ENCODE measurements at regions not wholly inside any gene's neighbourhood (a gene's known extent, or its start where the extent isn't known, plus 50 kb on each side); places are given as distances from the start of the nearest gene placed in this dataset.
"Not testable (repeated sequence)": the region's sequence is repeated elsewhere in the genome, so short reads cannot be mapped to it uniquely, and the experiment has no call there.

DNA sequence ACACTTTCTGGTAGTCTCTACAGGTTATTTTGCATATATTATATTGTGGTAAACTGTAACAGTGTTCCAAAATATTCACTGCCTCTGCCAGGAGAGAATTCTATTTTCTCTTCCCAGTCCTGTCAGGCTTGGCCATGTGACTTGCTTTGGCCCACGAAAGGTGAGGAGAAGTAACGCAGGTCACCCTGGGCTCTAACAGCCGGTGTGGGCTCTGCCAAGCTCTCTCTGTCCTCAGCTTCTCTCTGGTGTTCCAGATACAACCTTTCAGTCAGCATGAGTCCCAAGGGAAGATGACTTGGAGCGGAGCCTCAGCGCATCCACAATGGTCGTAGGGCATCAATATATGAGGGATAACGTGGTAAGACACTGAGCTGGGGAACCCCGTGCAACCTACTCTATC is 113.0 kb upstream of the RREB1 start:
- in situ Hi-C loops (cut with HindIII; ENCODE audit: low sequenced_read_pairs): no loop called here

GRCh38 chr6:6995328-6995727 is 112.4 kb upstream of the RREB1 start:
- in situ Hi-C loops (cut with HindIII; ENCODE audit: low sequenced_read_pairs): no loop called here

- in situ Hi-C loops (cut with HindIII; ENCODE audit: low sequenced_read_pairs): no loop called here
Measured at GRCh38 chr6:6996124-6996523, 111.6 kb upstream of the RREB1 start.

DNA sequence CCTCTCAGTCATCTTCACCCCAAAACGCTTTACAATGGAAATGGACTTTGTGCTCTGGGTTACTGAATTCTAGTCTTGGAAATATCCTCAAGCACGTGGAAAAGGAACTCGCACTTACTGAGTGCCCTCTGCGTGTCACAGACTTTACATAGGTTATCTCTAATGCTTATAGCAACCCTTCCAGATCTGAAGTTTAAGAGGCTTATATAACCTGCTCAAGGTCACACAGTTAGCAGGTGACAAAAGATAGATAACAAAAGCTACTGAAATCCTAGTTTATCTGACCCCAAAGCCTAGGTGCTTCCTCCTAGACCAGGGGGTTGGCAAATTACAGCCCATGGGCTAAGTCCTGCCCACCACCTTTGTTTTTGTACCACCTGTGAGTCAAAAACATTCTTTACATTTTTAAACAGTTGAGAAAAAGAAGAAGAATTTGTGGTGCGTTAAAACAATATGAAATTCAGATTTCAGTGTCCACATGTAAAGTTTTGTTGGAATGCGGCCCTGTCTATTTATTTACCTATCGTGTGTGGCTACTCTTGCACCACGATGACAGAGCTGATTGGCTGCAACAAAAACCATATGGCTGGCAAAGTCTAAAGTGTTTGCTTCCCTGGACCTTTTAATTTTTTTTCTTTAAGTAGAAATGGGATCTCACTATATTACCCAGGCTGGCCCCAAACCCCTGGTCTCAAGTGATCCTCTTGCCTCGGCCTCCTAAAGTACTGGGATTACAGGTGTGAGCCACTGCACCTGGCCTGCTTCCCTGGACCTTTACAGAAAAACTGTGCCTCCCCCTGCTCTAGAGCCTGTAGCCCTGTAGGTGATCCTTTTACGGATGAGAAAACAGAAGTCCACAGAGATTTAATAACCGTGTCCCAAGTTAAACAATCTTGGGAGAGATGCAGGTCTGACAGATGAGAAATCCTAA is 110.2 kb upstream of the RREB1 start:
- in situ Hi-C loops (cut with HindIII; ENCODE audit: low sequenced_read_pairs): no loop called here

- in situ Hi-C loops (cut with HindIII; ENCODE audit: low sequenced_read_pairs): no loop called here
Measured at GRCh38 chr6:6998194-6998569, 109.6 kb upstream of the RREB1 start.

DNA sequence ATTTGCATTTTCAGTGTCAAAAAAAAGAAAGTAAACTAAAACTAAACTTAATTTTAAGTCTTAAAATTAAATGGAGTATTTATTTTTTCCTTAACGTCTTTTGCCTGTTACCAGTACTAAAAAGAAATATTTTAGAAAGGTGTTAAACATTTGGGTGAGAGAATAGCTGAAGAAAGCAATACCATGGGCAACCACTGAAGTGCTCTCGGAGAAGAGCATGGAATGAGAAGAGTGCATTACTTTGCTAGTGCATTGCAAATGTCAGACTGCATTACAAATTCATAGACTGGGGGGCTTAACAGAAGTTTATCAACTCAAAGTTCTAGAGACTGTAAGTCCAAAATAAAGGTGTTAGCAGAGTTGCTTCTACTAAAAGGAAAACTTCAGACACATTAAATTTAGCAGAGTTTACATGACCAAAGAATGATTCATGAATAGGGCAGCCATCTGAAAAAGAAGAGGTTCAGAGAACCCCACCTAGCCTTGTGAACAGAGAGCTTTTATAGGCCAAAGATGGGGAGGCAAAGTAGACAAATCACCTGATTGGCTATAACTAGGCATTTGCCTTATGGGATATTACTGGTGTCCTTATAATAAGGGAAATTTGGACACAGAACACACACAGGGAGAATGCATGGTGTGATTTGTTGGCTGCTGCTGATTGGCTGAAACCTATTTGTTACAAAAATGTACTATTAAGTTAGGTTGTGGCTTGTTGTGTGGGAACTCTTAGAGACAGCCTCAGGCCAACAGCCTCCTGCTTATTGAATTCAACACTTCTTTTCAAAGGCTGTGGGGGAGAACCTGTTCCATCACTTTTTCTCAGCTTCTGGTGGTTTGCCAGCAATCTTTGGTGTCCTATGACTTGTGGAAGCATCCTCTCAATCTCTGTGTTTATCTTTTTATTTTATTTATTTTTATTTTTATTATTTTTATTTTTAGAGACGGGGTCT is 106.7 kb upstream of the RREB1 start:
- in situ Hi-C loops (cut with HindIII; ENCODE audit: low sequenced_read_pairs): no loop called here

DNA sequence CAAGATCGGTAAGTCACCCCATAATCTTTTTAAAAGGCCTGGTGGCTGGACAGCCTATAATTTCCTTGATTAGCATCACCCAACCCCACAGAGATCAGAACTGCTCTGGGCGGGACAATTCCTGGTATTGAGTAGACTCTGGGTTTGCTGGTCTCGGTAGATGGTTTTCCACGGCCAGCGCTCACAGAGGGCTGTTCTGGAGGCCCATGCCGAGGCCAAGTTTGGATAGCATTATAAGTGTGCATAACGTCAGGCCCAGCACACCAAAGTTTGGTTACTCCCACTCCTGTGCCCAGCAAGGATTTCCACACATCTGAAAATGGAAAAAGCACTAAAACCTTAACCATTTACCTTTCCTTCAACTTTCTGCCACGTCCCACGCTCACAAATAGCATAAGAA is 104.7 kb upstream of the RREB1 start:
- in situ Hi-C loops (cut with HindIII; ENCODE audit: low sequenced_read_pairs): no loop called here

DNA sequence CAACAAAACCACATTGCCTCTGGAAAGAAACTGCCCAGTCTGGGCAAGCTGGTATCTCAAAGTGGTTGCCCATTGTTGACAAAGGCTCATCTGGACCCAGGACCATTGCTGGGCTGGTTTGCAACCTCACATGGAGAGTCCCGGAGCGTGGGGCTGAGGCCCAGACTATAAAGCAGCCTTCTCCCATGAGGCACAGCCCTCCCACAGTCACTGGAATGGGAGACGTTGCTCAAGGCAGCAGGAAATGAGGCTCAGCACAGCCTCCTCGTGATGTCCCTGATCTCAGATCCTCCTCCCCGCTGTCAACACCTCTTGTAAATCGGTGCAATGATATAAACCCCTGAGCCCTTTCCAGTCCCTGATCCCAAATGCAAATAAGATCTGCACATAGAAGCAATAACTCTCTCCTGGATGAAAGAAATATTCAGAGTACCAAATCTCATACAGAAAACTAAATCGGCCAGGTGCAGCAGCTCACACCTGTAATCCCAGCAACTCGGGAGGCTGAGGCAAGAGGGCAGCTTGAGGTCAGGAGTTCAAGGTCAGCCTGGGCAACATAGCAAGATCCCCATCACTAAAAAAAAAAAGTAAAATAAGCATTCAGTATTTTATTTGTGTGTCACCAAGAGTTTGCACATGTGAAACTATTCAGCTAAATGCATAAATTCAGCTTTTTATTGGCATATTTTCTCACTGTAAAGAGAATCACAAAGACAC is 103.0 kb upstream of the RREB1 start:
- in situ Hi-C loops (cut with HindIII; ENCODE audit: low sequenced_read_pairs): no loop called here

DNA sequence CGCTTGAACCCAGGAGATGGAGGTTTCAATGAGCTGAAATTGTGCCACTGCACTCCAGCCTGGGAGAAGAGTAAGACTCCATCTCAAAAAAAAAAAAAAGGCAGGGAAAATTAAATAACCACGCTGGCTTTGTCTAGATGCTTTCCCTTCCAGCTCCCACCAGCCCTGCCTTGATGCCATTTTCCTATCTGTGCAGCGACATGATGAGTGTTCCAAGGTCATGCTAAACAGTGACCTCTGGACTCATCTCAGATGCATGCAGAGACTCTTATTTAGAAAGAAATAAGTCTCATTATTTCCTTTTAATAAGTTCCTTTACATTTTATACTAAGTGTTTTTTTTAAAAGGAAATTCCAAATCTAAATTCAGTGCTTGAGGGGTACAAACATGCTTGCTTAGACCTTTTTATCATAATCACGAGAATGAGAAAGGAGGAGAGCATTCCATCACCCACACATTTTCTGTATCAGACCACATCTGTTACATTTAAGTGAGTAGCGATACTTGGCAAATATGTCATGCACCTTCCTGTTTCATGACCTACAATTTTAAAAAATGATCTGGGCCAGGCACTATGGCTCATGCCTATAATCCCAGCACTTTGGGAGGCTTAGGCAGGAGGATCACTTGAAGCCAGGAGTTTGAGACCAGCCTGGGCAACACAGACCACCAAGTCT is 101.1 kb upstream of the RREB1 start:
- in situ Hi-C loops (cut with HindIII; ENCODE audit: low sequenced_read_pairs): no loop called here

DNA sequence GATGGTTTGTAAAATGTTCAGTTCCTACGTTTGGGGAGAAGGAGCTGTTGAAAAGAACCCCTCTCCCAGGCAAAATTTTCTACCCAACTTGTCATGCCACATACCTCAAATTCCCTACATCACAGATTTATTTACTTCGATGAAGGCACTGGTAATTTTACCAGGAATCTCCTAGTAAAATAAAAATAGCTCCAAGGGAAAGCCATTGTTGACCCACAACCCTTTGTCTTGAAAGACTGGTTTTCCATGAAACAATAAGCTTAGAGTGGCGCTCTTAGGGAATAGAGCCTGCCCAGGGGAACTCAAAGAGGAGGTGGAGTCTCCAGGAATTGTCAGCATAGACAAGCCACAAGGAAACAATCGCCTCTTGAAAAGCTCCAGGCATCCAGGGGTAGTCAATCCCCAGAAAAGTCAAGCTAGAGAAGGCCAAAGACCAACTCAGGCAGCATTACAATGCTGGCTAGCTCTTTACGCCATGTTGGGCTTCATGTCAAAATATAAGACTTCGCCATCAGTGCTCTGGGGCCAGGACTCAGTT is 99.2 kb upstream of the RREB1 start:
- in situ Hi-C loops (cut with HindIII; ENCODE audit: low sequenced_read_pairs): no loop called here

- in situ Hi-C loops (cut with HindIII; ENCODE audit: low sequenced_read_pairs): no loop called here
Measured at GRCh38 chr6:7016226-7016625, 91.5 kb upstream of the RREB1 start.

GRCh38 chr6:7021301-7021700 is 86.5 kb upstream of the RREB1 start:
- in situ Hi-C loops (cut with HindIII; ENCODE audit: low sequenced_read_pairs): no loop called here

DNA sequence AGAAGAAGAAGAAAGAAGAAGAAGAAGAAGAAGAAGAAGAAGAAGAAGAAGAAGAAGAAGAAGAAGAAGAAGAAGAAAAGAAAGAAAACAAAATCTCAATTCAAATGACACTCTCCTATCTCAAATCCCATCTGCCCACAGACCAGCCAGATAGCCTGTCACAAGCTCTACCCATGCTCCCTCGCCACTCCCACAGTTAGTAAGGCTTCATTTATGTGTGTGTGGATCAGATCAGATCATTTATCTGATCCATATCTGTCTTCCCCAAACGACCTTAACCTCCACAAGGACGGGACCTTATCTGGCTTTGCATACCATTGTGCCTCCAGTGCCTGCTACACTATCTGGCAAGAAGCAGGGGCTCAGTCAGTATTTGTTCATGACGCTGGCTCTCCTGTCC is 81.9 kb upstream of the RREB1 start:
- in situ Hi-C loops (cut with HindIII; ENCODE audit: low sequenced_read_pairs): no loop called here

DNA sequence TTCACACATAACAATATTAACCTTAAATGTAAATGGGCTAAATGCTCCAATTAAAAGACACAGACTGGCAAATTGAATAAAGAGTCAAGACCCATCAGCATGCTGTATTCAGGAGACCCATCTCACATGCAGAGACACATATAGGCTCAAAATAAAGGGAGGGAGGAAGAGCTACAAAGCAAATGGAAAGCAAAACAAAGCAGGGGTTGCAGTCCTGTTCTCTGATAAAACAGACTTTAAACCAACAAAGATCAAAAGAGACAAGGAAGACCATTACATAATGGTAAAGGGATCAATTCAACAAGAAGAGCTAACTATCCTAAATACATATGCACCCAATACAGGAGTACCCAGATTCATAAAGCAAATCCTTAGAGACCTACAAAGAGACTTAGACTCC is 78.8 kb upstream of the RREB1 start:
- in situ Hi-C loops (cut with HindIII; ENCODE audit: low sequenced_read_pairs): not testable (repeated sequence)

DNA sequence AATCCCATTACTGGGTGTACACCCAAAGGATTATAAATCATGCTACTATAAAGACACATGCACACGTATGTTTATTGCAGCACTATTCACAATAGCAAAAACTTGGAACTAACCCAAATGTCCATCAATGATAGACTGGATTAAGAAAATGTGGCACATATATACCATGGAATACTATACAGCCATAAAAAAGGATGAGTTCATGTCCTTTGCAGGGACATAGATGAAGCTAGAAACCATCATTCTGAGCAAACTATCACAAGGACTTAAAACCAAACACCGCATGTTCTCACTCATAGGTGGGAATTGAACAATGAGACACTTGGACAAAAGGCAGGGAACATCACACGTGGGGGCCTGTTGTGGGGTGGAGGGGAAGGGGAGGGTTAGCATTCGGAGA is 76.8 kb upstream of the RREB1 start:
- in situ Hi-C loops (cut with HindIII; ENCODE audit: low sequenced_read_pairs): not testable (repeated sequence)

- in situ Hi-C loops (cut with HindIII; ENCODE audit: low sequenced_read_pairs): no loop called here
Measured at GRCh38 chr6:7033202-7033601, 74.6 kb upstream of the RREB1 start.

DNA sequence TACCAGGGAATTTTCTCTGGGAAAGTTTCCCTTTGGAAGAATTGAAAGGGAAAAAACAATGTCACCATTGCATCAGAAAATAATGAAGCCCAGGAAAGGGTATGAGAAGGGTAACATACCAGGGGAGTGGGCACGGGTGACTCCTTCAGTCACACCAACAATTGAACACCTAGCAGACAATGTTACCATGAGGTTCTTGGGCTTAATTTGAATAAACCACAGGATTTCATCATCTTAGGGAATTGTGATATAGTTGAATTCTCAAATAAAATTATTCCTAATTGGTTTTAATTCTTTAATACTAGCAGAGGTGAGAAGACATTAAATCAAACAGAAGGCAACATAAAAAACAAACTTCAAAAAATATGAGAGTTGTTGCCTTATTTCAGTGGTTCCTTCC is 73.7 kb upstream of the RREB1 start:
- in situ Hi-C loops (cut with HindIII; ENCODE audit: low sequenced_read_pairs): no loop called here

DNA sequence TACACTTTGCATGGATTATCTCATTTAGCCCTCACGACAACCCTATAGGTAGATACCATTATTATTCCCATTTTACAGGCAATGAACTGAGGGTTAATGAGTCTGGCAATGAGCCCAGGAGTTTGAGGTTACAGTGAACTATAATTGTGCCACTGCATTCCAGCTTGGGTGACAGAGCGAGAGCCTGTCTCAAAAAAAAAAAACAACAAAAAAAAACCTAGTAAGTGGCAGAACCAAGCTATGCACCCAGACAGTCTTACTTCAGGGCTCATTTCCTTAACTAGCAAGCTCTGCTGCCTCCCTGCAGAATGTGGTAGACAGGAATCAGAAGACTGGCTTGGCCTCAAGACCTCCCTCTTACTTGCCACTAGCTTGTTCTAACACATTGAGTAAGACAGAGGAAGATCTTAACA is 71.9 kb upstream of the RREB1 start:
- in situ Hi-C loops (cut with HindIII; ENCODE audit: low sequenced_read_pairs): loop anchor here (5.0 kb wide), 2 partner anchors 64 to 124 kb away; no protein-coding TSS in a partner anchor

- in situ Hi-C loops (cut with HindIII; ENCODE audit: low sequenced_read_pairs): no loop called here
Measured at GRCh38 chr6:7041511-7042026, 66.2 kb upstream of the RREB1 start.

GRCh38 chr6:7042056-7042653 is 65.6 kb upstream of the RREB1 start:
- in situ Hi-C loops (cut with HindIII; ENCODE audit: low sequenced_read_pairs): no loop called here
